NCI-H82 treated with DMSO at 0.1 percent for 48 hours (cell line): ENCODE measurements at regions not wholly inside any gene's neighbourhood (a gene's known extent, or its start where the extent isn't known, plus 50 kb on each side); places are given as distances from the start of the nearest gene placed in this dataset.
"Not testable (repeated sequence)": the region's sequence is repeated elsewhere in the genome, so short reads cannot be mapped to it uniquely, and the experiment has no call there.

Source experiments
- DNase-seq: peaks from one replicate; lab custom pipeline; 2025; ENCODE audit not compliant: unreplicated experiment; lab: John Stamatoyannopoulos, UW

GRCh38 chr4:81319657-81320056, 104.6 kb upstream of the PRKG2 start:
- DNase-seq: no peak

- no peak for DNase-seq
Observed at GRCh38 chr4:81314897-81315470, 100.0 kb upstream of the PRKG2 start.

- peak; percentile 33 for DNase-seq
Observed at GRCh38 chr4:81314196-81314896, 99.3 kb upstream of the PRKG2 start.

GRCh38 chr4:81307991-81308390, 93.0 kb upstream of the PRKG2 start:
- DNase-seq: peak; percentile 94

GRCh38 chr4:81304871-81305270, 89.8 kb upstream of the PRKG2 start:
- no peak for DNase-seq

GRCh38 chr4:81300352-81300751, 85.3 kb upstream of the PRKG2 start:
- DNase-seq: not testable (repeated sequence)

GRCh38 chr4:81290813-81291212, 75.8 kb upstream of the PRKG2 start:
- no peak for DNase-seq

- no peak for DNase-seq
Observed at GRCh38 chr4:81287101-81287500, 72.1 kb upstream of the PRKG2 start.

- no peak for DNase-seq
Observed at GRCh38 chr4:81282131-81282530, 67.1 kb upstream of the PRKG2 start.

GRCh38 chr4:81274460-81274859, 59.4 kb upstream of the PRKG2 start:
- DNase-seq: no peak

- DNase-seq: no peak
Observed at GRCh38 chr4:81272671-81273070, 57.6 kb upstream of the PRKG2 start.
